ENCODE measurements at regions not wholly inside any gene's neighbourhood (a gene's known extent, or its start where the extent isn't known, plus 50 kb on each side); places are given as distances from the start of the nearest gene placed in this dataset.

- TF ChIP-seq CTCF (IDR thresholded peaks at IDR 0.05) (no peak), POLR2A (IDR thresholded peaks at IDR 0.05) (no peak)
These were observed 164.1 kb upstream of the PCSK2 start for GRCh38 chr20:17062712-17063111.
